HUDEP-2 (cell line): ENCODE measurements at regions not wholly inside any gene's neighbourhood (a gene's known extent, or its start where the extent isn't known, plus 50 kb on each side); places are given as distances from the start of the nearest gene placed in this dataset.
A peak's percentile ranks its signal among the peaks of the same experiment; 100 is the strongest.

Experiments
- DNase-seq, 76 experiments: peaks; one replicate each; lab custom pipeline; 2025; ENCODE audit not compliant: unreplicated experiment in 76 of 76; lab: John Stamatoyannopoulos, UW

DNA sequence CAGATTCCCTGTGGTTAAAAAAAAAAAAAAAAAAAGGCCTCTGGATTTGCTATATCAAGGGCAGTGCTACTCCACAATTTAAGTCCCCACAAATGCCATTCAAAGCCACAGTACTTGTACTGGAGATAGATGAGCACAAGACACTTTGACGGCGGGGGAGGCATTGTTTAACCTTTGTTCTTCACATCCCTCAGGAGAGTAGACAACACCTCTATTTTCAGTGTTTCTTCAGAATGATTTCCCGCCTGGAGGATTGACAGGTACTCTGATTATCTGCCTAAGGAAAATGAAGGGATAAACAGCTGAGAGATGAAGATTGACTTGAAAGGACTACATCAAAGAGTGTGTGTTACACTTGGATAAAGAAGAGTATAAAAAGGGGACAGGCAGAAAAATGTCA, 58.7 kb downstream of the OTOL1 start:
- no peak for DNase-seq

GRCh38 chr3:161556533-161556932, 59.9 kb downstream of the OTOL1 start:
- no peak for DNase-seq

DNA sequence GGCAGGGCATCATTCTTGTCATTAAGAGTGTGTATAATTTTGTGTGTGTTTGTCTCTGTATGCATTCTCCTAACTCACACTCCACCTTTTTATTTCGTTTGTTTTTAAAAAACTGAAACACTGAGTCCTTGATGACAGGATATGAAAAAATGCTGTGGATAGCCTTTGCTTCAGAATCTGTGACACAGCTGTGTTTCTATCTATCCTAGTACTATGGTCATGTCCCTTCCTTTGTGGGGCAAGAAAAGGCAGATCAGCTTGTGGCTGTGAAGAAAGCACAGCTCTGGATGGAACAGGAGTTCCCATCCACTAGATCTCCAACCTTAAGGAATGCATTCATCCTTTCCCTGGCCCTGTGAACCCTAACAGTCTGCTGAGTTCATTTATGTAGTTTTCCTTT, 60.3 kb downstream of the OTOL1 start:
- no peak for DNase-seq

- no peak for DNase-seq
Measured at GRCh38 chr3:161557445-161558150, 61.0 kb downstream of the OTOL1 start.

- DNase-seq: no peak
Measured at GRCh38 chr3:161558236-161558635, 61.6 kb downstream of the OTOL1 start.

DNA sequence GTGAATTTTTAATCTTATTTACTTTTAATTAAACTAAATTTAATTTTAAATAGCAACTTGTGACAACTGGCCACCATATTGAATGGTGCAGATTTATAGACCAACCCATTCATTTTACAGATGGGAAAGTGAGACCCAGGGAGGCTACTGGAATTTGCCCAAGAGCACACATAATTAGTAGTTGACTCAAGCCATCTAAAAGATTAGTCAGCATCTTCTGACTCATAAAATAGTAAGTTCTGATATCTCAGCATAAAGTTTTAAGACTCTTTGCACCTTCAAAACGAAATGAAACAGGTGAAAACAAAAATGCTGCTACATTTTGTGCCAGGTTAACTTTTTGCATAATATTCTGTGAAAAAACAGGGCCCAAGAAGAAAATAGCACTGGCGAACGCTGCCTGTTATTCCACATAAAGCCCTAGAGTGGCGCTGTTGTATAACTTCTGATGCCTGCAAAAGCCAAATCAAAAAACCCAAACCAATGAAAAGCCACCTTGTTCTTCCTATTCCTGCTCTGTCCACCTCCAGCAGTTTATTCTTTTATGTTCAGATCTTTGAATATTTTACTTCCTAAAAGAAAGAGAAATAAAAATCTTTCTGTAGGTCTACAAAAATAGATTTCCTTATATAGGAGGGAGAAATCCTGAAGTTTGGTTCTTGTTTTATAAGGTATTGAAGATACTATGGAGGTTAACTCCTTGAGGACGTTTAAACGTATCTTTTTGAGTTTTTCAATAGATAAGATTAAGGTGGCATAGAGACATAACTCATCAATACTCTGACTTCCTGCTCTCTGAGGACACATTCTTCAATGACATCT, 62.8 kb downstream of the OTOL1 start:
- DNase-seq: peak in 11 of 76 experiments; percentile 1 to 8 (median 2)

- peak in 10 of 76 experiments; percentile 0 to 21 (median 4) for DNase-seq
Measured at GRCh38 chr3:161560008-161560637, 63.5 kb downstream of the OTOL1 start.

DNA sequence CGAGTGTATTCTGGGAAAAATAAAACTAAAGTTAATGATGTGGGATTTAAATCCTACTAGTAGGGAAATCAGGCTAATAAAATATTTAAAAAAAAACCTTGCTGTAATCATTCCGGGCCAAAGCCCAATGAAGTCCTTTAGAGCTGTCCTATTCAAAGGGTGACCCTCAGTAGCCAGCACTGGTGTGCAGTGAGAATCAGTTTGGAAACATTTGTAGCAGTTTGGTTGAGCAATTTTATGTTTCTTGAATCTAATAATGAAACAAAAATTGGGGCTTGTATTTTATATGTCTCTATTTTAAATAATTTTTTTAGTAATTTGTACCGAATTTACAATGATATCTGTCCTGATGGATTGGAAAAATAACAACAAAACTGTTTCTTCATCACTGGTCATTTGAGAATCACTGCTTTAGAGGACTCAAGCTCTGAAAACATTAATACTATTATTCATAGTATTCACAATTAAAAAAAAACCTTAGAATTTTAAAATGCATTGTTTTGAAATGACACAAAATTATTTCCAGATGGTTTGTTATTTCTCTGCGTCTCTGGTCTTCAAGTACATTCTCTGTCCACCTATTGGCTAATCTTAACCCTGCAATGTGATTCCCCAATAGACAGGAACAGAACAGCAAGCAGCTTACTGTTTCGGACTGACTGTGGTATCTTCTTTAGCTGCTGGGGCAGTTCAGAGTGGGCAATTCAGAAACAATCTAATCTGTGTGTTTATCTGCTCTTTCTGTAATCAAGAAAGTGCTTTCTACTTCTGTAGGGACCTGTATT, 71.2 kb downstream of the OTOL1 start:
- DNase-seq: no peak

DNA sequence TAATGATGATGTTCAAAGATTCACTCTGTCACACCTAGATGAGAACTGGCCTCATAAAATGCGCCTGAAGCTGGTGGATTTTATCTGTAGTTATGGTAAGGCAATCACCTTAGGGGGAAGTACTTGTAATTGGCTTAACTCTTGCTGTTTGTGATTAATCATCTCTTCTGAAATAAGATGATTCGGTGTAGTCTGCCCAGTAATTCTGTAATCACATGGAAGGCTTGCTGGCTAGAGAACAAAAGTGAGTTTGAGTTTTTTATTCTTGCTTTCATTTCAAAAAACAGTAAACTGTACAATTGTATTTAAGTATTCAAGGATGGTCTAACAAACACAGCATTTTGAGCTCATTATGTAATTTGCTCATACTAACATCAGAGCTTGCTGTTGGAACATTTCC, 72.1 kb downstream of the OTOL1 start:
- DNase-seq: no peak

DNA sequence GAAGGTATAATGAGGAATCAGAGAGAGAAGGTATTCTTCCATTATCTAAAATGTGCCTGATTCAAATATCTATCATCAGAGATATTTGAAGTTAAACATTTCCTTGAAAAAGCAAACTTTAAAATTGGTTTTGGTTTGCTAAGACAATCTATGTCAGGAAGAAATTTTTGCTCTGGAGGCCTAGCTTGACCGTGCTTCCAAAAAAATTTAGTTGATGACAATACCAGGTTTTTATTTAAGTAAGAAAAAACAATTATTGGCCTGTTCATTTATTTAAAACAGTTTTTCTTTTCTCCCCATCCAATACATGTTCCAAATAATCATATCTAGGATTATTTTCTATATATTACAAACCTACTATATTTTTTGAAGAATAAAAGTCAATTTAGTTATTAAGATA, 75.3 kb downstream of the OTOL1 start:
- no peak for DNase-seq

GRCh38 chr3:161573136-161573535, 76.5 kb downstream of the OTOL1 start:
- no peak for DNase-seq

DNA sequence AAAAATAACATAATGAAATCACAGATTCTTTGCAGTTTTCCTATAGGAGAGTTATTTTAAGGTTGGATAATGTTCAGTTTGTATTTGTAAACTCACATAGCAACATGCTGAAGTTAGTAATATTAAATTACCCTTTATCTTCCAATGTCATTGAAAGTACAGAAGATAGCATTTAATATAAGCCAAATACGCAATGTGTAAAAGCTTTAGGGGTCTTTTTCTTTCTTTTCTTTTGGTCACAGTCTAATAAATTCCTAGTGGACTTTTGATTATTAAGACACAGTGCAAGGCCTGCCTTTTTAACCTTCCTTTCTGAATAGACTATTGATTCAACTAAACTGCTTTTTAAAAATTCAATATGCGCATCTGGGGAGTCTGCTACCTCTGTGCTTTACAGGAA, 79.3 kb downstream of the OTOL1 start:
- no peak for DNase-seq

GRCh38 chr3:161576311-161576710, 79.7 kb downstream of the OTOL1 start:
- DNase-seq: no peak

- no peak for DNase-seq
Measured at GRCh38 chr3:161576714-161577510, 80.3 kb downstream of the OTOL1 start.

GRCh38 chr3:161577662-161578061, 81.1 kb downstream of the OTOL1 start:
- DNase-seq: no peak

GRCh38 chr3:161579395-161580126, 83.0 kb downstream of the OTOL1 start:
- no peak for DNase-seq

GRCh38 chr3:161585922-161586321, 89.3 kb downstream of the OTOL1 start:
- no peak for DNase-seq

- DNase-seq: no peak
Measured at GRCh38 chr3:161586556-161587235, 90.1 kb downstream of the OTOL1 start.

DNA sequence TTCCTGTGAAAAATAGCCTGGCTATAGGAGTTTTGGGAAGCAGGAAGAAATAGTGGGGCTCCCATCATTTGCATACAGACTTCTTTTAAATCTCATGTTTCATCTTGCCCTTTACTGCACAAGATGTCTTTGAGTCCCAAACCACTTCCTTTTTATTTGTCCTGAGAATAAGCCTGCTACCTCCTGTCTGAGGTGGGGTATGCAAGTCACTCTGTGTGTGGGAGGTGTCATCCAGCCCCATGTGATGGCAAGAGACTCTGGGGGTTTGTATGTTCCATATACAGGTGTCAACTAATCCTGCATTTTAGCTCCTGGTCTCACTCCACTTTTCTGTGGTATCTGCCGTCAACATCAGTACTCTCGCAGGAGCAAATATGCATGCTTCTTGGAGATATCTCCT, 102.0 kb downstream of the OTOL1 start:
- no peak for DNase-seq
